Hepatic stellate cell (primary cell): ENCODE measurements at regions not wholly inside any gene's neighbourhood (a gene's known extent, or its start where the extent isn't known, plus 50 kb on each side); places are given as distances from the start of the nearest gene placed in this dataset.
"Not testable (repeated sequence)": the region's sequence is repeated elsewhere in the genome, so short reads cannot be mapped to it uniquely, and the experiment has no call there.

Source experiments
- DNase-seq: peaks from one replicate; pipeline ENCODE4 v3.0.0; 2011; ENCODE audit warnings: low spot score

- no peak for DNase-seq
Observed at GRCh38 chr11:16536513-16536912, 180.2 kb upstream of the SOX6 start.

GRCh38 chr11:16528639-16529038 is 172.3 kb upstream of the SOX6 start:
- no peak for DNase-seq

DNA sequence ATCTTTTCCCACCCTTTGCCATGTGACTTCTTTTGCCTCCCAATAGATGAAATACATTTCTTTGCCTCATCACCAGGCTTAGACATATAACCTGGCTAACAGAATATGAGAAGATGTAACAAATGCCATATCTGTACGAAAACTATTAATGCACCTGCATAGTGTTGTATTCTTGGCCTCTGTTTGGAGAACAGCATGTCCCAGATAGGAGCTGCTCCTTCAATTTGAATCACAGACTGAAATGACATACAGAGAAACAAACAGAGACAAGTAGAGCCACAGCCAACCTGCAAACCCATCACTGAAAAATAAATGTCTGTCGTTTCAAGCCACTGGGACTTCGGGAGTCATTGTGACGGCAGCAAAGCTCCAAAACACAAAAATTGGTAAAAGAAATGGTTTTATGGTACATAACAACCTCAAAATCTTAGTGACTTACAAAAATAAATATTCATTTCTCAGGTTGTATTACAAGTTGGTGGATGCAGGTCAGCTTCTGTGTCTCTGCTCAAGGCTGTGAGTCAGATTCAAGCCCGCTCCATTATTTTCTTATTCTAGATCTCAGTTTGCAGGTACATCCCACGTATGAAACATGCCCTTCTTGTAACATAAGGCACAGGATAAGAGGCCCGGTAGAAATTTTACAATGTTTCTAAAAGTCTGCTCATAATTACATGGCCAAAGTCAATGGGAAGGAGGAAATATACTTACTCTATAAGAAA is 171.3 kb upstream of the SOX6 start:
- no peak for DNase-seq

DNA sequence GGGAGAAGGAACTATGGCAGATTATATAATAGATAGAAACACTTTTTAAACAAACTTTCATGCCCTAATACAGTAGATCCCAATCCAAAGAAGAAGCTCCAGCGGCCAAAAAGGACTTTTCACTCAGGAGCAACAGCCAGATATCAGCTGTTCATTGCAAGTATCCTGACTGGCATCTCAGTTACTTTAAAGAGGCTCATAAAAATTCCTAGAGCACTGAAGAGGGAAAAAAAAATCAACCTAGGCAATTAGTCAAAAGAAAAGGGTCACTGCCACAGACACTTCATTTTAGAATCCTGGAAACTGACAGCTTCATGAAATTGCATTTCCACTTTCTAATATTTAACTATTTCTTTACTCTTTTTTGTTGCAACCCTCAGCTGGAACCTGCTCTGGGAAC is 170.6 kb upstream of the SOX6 start:
- DNase-seq: no peak

DNA sequence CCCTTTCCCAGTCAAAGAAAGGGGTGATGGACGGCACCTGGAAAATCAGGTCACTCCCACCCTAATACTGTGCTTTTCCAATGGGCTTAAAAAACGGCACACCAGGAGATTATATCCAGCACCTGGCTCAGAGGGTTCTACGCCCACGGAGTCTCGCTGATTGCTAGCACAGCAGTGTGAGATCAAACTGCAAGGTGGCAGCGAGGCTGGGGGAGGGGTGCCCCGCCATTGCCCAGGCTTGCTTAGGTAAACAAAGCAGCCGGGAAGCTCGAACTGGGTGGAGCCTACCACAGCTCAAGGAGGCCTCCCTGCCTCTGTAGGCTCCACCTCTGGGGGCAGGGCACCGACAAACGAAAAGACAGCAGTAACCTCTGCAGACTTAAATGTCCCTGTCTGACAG is 164.4 kb upstream of the SOX6 start:
- DNase-seq: not testable (repeated sequence)

DNA sequence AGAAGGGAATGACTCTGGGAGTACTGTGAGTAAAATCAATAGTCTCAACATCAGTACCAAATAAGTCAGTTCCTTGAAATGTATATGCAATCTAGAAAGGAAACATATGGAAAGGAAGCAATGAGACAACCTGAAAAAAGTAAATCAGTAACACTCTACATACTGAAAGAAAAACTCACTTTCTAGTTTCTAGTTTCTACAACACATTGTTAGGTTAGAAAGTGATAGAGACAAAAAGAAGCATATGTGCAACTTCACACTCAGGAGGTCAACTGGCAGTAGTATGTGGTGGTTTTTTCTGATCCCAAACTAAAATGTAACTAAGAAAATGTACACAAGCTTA is 156.5 kb upstream of the SOX6 start:
- no peak for DNase-seq

- DNase-seq: no peak
Observed at GRCh38 chr11:16512198-16512898, 156.0 kb upstream of the SOX6 start.

- DNase-seq: peak; percentile 31
Observed at GRCh38 chr11:16511116-16512114, 155.1 kb upstream of the SOX6 start.

- no peak for DNase-seq
Observed at GRCh38 chr11:16505481-16505880, 149.1 kb upstream of the SOX6 start.

GRCh38 chr11:16503891-16504290 is 147.5 kb upstream of the SOX6 start:
- not testable (repeated sequence) for DNase-seq

GRCh38 chr11:16494918-16495691 is 138.8 kb upstream of the SOX6 start:
- no peak for DNase-seq

DNA sequence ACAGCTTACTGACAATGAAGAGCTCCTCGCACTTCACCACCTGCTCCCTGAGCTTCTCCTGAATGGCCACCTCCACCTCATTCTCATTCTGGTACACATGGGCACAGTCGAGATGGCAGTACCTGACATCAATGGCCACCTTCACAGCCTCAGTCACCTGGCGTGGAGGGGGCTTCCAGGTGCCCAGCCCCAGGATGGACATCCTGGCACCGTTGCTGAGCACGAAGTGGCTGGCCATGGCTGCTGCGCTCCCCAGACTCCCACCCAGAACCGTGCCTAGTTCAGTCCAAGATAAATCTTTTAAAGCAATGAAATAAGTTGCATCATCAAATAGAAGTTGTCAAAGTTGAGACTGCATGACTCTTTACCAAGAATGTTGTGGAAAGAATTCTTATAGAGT is 128.1 kb upstream of the SOX6 start:
- no peak for DNase-seq

DNA sequence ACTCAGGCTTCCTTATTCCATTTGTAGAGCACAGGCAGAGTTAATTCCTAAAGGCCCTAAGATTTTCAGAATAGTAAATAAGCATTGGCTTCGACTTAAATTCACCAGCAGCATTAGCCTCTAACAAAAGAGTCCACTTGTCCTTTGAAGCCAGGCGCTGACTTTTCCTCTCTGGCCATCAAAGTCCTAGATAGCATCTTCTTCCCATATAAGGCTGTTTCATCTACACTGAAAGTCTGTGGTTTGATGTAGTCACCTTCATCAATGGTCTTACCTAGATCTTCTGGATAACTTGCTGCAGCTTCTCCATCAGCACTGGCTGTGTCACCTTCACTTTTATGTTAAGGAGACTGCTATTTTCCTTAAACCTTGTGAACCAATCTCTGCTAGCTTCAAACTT is 118.3 kb upstream of the SOX6 start:
- no peak for DNase-seq

DNA sequence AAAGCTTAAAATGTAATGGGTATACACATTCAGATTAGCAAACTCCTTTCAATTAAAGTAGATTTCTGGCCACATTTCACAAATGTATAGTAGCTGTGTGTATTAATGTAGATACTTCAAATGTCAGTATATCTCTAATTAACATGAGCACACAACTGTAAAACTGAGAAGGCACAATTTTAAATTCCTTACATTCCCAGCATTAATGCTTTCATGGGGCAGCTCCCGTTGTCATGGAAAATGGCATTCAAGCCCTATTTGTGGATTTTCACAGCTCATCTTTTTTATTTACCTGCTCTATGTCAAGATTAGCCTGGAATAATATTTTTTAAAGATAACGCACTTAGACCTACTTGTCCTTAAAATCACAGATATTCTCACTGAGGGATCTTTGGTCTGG is 113.6 kb upstream of the SOX6 start:
- DNase-seq: no peak

GRCh38 chr11:16468735-16469453 is 112.5 kb upstream of the SOX6 start:
- DNase-seq: no peak

DNA sequence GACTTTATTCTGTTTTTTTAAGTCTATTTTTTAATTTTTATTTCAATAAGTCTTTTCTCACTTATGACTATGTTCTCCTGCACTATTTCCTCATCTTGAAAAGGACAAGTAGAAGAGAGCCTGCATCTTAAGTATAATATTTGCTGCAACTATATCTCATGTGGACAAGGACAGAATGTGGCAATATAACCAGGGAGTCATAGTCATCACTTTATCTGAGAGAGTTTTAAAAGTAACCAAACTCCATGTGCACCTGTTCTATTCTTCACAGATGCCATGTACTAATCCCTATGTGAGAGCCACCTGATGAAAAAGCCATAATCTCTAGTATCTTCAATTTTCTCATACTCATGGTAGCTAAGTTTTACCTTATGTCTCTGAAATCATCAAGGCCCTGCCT is 104.2 kb upstream of the SOX6 start:
- no peak for DNase-seq

DNA sequence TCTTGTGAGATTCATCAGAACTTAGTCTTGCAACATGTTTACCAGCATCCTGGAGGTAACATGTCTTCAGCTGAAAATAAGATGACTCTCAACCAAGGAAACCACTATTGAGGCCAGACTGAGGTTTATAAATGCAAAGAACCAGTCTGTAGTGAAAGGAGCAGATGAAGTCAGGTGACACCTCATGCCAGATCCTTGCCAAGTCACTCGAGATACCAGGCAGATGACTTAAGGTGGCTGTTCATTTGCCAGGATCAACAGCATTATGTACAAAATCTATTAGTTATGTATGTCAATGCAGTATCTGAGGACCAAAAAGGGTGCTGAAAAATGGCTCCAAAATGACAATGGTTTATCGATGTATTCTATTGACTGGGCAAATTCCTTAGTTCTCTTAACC is 100.0 kb upstream of the SOX6 start:
- no peak for DNase-seq

- no peak for DNase-seq
Observed at GRCh38 chr11:16454289-16454863, 98.0 kb upstream of the SOX6 start.

GRCh38 chr11:16448123-16448717 is 91.9 kb upstream of the SOX6 start:
- DNase-seq: no peak

- DNase-seq: no peak
Observed at GRCh38 chr11:16441461-16441860, 85.1 kb upstream of the SOX6 start.

DNA sequence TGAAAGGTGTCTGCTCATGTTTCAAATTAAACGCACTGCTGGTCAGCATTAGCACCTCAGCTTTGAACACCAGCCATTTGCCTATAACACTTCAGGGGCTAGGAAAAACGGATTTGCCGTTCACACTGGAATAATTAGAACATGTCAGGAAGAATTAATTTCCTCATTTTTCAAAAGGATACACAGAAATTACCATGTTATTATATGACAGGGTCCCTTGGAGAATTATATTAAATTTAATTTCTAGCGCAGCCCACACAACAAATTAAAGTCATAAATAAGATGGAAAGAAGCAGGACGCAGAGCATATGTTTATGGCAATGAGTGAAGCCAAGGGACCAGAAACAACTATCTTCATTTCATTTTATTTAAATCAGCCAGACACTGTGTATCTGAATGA is 83.8 kb upstream of the SOX6 start:
- no peak for DNase-seq
